ENCODE measurements at regions not wholly inside any gene's neighbourhood (a gene's known extent, or its start where the extent isn't known, plus 50 kb on each side); places are given as distances from the start of the nearest gene placed in this dataset.

GRCh38 chr9:687034-687785 is 154.3 kb upstream of the DMRT1 start:
- ChIA-PET POLR2A (no interaction called here), CTCF (interaction anchor here (1.0 kb wide), 1 partner anchor 47 kb away, joined by 3 read pairs; no protein-coding TSS in a partner anchor)
- ATAC-seq, result no peak
- no peaks in the 10 kb centered on the region for H3K27me3 Mint-ChIP-seq
- H3K4me3 Mint-ChIP-seq, result no peak overlapping the region
- no peak for DNase-seq
- no peaks in the 10 kb centered on the region for H3K9me3 Mint-ChIP-seq (ENCODE audit: low read depth)
- no peaks in the 10 kb centered on the region for H3K36me3 Mint-ChIP-seq (ENCODE audit: low read depth)
- intact Hi-C loops (cut with DNase I, micrococcal nuclease), result no loop called here
- no peak overlapping the region for H3K27ac Mint-ChIP-seq
- H3K4me1 Mint-ChIP-seq, result no peaks in the 10 kb centered on the region

GRCh38 chr9:687994-688393 is 153.5 kb upstream of the DMRT1 start:
- POLR2A ChIA-PET, result no interaction called here
- Mint-ChIP-seq H3K9me3 (ENCODE audit: low read depth) (no peaks in the 10 kb centered on the region), H3K36me3 (ENCODE audit: low read depth) (no peaks in the 10 kb centered on the region), H3K27me3 (no peaks in the 10 kb centered on the region), H3K4me3 (no peak overlapping the region), H3K27ac (no peak overlapping the region), H3K4me1 (no peaks in the 10 kb centered on the region)
- no peak for ATAC-seq
- CTCF ChIA-PET, result no interaction called here
- intact Hi-C loops (cut with DNase I, micrococcal nuclease), result no loop called here
- DNase-seq, result no peak

GRCh38 chr9:690517-691111 is 150.9 kb upstream of the DMRT1 start:
- DNase-seq, result no peak
- Mint-ChIP-seq H3K27me3 (no peaks in the 10 kb centered on the region), H3K27ac (no peak overlapping the region), H3K36me3 (ENCODE audit: low read depth) (no peaks in the 10 kb centered on the region), H3K9me3 (ENCODE audit: low read depth) (no peaks in the 10 kb centered on the region), H3K4me3 (no peak overlapping the region), H3K4me1 (peaks cover 4% of the 10 kb centered on the region)
- POLR2A ChIA-PET, result interaction anchor here (0.7 kb wide), 1 partner anchor 14 kb away, joined by 4 read pairs; no protein-coding TSS in a partner anchor
- ATAC-seq, result no peak
- CTCF ChIA-PET, result interaction anchor here (0.6 kb wide), 2 partner anchors 107 to 392 kb away, joined by 3 read pairs; no protein-coding TSS in a partner anchor
- intact Hi-C loops (cut with DNase I, micrococcal nuclease), result no loop called here

- intact Hi-C loops (cut with DNase I, micrococcal nuclease), result no loop called here
- ChIA-PET CTCF (no interaction called here), POLR2A (no interaction called here)
- Mint-ChIP-seq H3K27ac (no peak overlapping the region), H3K9me3 (ENCODE audit: low read depth) (no peaks in the 10 kb centered on the region), H3K4me3 (no peak overlapping the region), H3K4me1 (peaks cover 4% of the 10 kb centered on the region), H3K36me3 (ENCODE audit: low read depth) (no peaks in the 10 kb centered on the region), H3K27me3 (no peaks in the 10 kb centered on the region)
- DNase-seq (no peak), ATAC-seq (no peak)
Measured at GRCh38 chr9:691825-692400, 149.6 kb upstream of the DMRT1 start.

GRCh38 chr9:692636-693129 is 148.8 kb upstream of the DMRT1 start:
- ATAC-seq, result no peak
- no peak overlapping the region for H3K4me3 Mint-ChIP-seq
- H3K4me1 Mint-ChIP-seq, result peaks cover 4% of the 10 kb centered on the region
- DNase-seq, result no peak
- ChIA-PET POLR2A (no interaction called here), CTCF (interaction anchor here (0.7 kb wide), 1 partner anchor 155 kb away, joined by 3 read pairs; no protein-coding TSS in a partner anchor)
- H3K27me3 Mint-ChIP-seq, result no peaks in the 10 kb centered on the region
- intact Hi-C loops (cut with DNase I, micrococcal nuclease), result no loop called here
- H3K36me3 Mint-ChIP-seq (ENCODE audit: low read depth), result no peaks in the 10 kb centered on the region
- H3K9me3 Mint-ChIP-seq (ENCODE audit: low read depth), result no peaks in the 10 kb centered on the region
- no peak overlapping the region for H3K27ac Mint-ChIP-seq

- DNase-seq (no peak), ATAC-seq (no peak)
- Mint-ChIP-seq H3K9me3 (ENCODE audit: low read depth) (no peaks in the 10 kb centered on the region), H3K4me1 (peaks cover 4% of the 10 kb centered on the region), H3K27me3 (no peaks in the 10 kb centered on the region), H3K36me3 (ENCODE audit: low read depth) (no peaks in the 10 kb centered on the region), H3K4me3 (no peak overlapping the region), H3K27ac (no peak overlapping the region)
- ChIA-PET CTCF (interaction anchor here (0.7 kb wide), 2 partner anchors 37 to 154 kb away, joined by 3 read pairs; no protein-coding TSS in a partner anchor), POLR2A (no interaction called here)
- intact Hi-C loops (cut with DNase I, micrococcal nuclease), result no loop called here
Measured at GRCh38 chr9:693201-694091, 148.1 kb upstream of the DMRT1 start.

- Mint-ChIP-seq H3K36me3 (ENCODE audit: low read depth) (no peaks in the 10 kb centered on the region), H3K4me3 (no peak overlapping the region), H3K4me1 (peaks cover 4% of the 10 kb centered on the region), H3K27me3 (no peaks in the 10 kb centered on the region), H3K27ac (no peak overlapping the region), H3K9me3 (ENCODE audit: low read depth) (no peaks in the 10 kb centered on the region)
- intact Hi-C loops (cut with DNase I, micrococcal nuclease), result no loop called here
- POLR2A ChIA-PET, result no interaction called here
- DNase-seq, result no peak
- ATAC-seq, result no peak
- CTCF ChIA-PET, result interaction anchor here (0.7 kb wide), 1 partner anchor 38 kb away, joined by 3 read pairs; no protein-coding TSS in a partner anchor
Measured at GRCh38 chr9:694092-694402, 147.4 kb upstream of the DMRT1 start.

GRCh38 chr9:694403-695154 is 146.9 kb upstream of the DMRT1 start:
- ChIA-PET CTCF (interaction anchor here (0.7 kb wide), 1 partner anchor 38 kb away, joined by 3 read pairs; no protein-coding TSS in a partner anchor), POLR2A (no interaction called here)
- H3K9me3 Mint-ChIP-seq (ENCODE audit: low read depth), result no peaks in the 10 kb centered on the region
- intact Hi-C loops (cut with DNase I, micrococcal nuclease), result no loop called here
- no peaks in the 10 kb centered on the region for H3K36me3 Mint-ChIP-seq (ENCODE audit: low read depth)
- H3K27me3 Mint-ChIP-seq, result no peaks in the 10 kb centered on the region
- ATAC-seq (no peak), DNase-seq (no peak)
- no peak overlapping the region for H3K27ac Mint-ChIP-seq
- no peak overlapping the region for H3K4me3 Mint-ChIP-seq
- H3K4me1 Mint-ChIP-seq, result peaks cover 4% of the 10 kb centered on the region

GRCh38 chr9:695252-695651 is 146.2 kb upstream of the DMRT1 start:
- ChIA-PET POLR2A (no interaction called here), CTCF (no interaction called here)
- intact Hi-C loops (cut with DNase I, micrococcal nuclease), result no loop called here
- no peaks in the 10 kb centered on the region for H3K9me3 Mint-ChIP-seq (ENCODE audit: low read depth)
- no peak overlapping the region for H3K27ac Mint-ChIP-seq
- no peaks in the 10 kb centered on the region for H3K36me3 Mint-ChIP-seq (ENCODE audit: low read depth)
- H3K4me1 Mint-ChIP-seq, result peaks cover 4% of the 10 kb centered on the region
- no peak overlapping the region for H3K4me3 Mint-ChIP-seq
- H3K27me3 Mint-ChIP-seq, result no peaks in the 10 kb centered on the region
- no peak for DNase-seq
- no peak for ATAC-seq

GRCh38 chr9:696332-697323 is 144.9 kb upstream of the DMRT1 start:
- Mint-ChIP-seq H3K4me1 (peaks cover 4% of the 10 kb centered on the region), H3K9me3 (ENCODE audit: low read depth) (no peaks in the 10 kb centered on the region), H3K27me3 (no peaks in the 10 kb centered on the region), H3K27ac (no peak overlapping the region), H3K36me3 (ENCODE audit: low read depth) (no peaks in the 10 kb centered on the region), H3K4me3 (no peak overlapping the region)
- intact Hi-C loops (cut with DNase I, micrococcal nuclease), result no loop called here
- ChIA-PET CTCF (interaction anchor here (1.3 kb wide), 1 partner anchor 15 kb away, joined by 3 read pairs; no protein-coding TSS in a partner anchor), POLR2A (no interaction called here)
- no peak for DNase-seq
- ATAC-seq, result no peak

Measured in activated CD4-positive, alpha-beta T cell treated with anti-CD3 and anti-CD28 coated beads for 36 hours (primary cell).